ENCODE measurements at regions not wholly inside any gene's neighbourhood (a gene's known extent, or its start where the extent isn't known, plus 50 kb on each side); places are given as distances from the start of the nearest gene placed in this dataset.

DNA sequence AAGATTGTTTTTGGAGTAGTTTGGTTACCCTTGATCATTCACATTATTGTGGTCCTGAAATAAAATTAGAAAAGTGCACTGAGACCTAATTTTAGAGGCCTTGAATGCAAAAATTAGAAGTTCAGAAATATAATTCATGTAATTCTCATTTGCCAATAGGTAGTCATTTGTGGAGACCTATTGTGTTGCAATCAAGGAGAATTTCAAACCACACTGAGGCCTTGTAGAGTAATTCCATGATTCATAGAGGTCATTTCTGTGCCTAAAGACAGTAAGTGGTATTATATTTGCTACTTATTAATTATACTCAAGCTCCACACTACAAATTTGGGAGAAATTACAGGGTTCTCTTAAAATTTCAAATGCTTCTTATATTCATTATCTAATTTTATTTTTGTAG, 946.8 kb upstream of the POT1 start:
- ATAC-seq (ENCODE audit: low FRiP score) (no peak), DNase-seq (no peak)
- Histone ChIP-seq H3K4me1 (ENCODE audit: control insufficient read depth in 1 of 2, insufficient read depth in 2 of 2, low read length in 2 of 2) (no peaks in the 10 kb centered on the region), H3K4me3 (ENCODE audit: low read length in 2 of 2) (no peak overlapping the region), H3K27me3 (ENCODE audit: control insufficient read depth in 1 of 2, insufficient read depth in 2 of 2, low read length in 1 of 2) (no peaks in the 10 kb centered on the region), H3K9me3 (ENCODE audit: control insufficient read depth, low read length) (no peaks in the 10 kb centered on the region), H3K36me3 (ENCODE audit: control insufficient read depth in 1 of 2, insufficient read depth in 2 of 2, low read length in 1 of 2) (no peaks in the 10 kb centered on the region), H3K27ac (ENCODE audit: low read depth in 1 of 2, low read length in 2 of 2) (no peak overlapping the region)
- intact Hi-C loops (cut with DNase I), result no loop called here

DNA sequence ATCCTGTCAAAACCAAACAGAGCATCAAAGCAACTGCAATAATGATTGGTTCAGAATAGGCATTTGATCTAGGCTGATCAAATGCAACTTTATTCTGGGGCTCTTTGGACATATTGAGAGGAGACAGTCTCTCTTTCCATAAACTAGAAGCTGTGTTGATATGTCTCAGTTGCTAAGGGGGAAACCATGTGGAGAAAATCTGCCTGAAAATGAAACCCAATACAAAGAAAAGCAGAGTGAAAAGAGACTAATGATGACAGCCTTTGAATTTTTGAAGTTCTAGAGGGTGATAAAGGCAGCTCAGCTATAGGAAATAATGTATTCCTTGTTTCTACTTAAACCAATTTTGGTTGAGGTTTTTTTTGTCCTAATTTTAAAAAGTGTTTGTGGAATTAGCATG, 941.8 kb upstream of the POT1 start:
- no peaks in the 10 kb centered on the region for H3K9me3 ChIP-seq (ENCODE audit: control insufficient read depth, low read length)
- intact Hi-C loops (cut with DNase I), result no loop called here
- H3K27ac ChIP-seq (ENCODE audit: low read depth in 1 of 2, low read length in 2 of 2), result no peak overlapping the region
- H3K4me3 ChIP-seq (ENCODE audit: low read length in 2 of 2), result no peak overlapping the region
- H3K36me3 ChIP-seq (ENCODE audit: control insufficient read depth in 1 of 2, insufficient read depth in 2 of 2, low read length in 1 of 2), result no peaks in the 10 kb centered on the region
- H3K27me3 ChIP-seq (ENCODE audit: control insufficient read depth in 1 of 2, insufficient read depth in 2 of 2, low read length in 1 of 2), result no peaks in the 10 kb centered on the region
- no peaks in the 10 kb centered on the region for H3K4me1 ChIP-seq (ENCODE audit: control insufficient read depth in 1 of 2, insufficient read depth in 2 of 2, low read length in 2 of 2)
- ATAC-seq (ENCODE audit: low FRiP score), result no peak
- no peak for DNase-seq

DNA sequence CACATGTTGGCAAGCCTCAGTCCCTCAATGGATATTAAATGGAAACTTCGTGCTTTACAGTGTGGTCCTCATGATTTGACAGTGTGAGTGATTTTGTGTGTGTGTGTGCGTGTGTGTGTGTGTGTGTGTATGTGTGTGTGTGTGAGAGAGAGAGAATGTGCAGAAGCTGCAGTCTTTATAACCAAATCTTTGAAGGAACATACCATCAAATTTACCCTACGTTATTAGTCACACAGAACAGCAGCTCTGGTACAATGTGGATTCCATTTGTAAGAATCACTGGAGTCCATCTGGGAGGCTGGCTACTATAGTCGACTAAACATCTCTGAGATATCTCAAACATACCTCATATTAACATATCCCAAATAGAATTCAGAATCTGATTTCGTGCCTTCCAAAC, 928.0 kb upstream of the POT1 start:
- Histone ChIP-seq H3K4me1 (ENCODE audit: control insufficient read depth in 1 of 2, insufficient read depth in 2 of 2, low read length in 2 of 2) (no peaks in the 10 kb centered on the region), H3K36me3 (ENCODE audit: control insufficient read depth in 1 of 2, insufficient read depth in 2 of 2, low read length in 1 of 2) (no peaks in the 10 kb centered on the region), H3K27me3 (ENCODE audit: control insufficient read depth in 1 of 2, insufficient read depth in 2 of 2, low read length in 1 of 2) (no peaks in the 10 kb centered on the region), H3K4me3 (ENCODE audit: low read length in 2 of 2) (no peak overlapping the region), H3K27ac (ENCODE audit: low read depth in 1 of 2, low read length in 2 of 2) (no peak overlapping the region), H3K9me3 (ENCODE audit: control insufficient read depth, low read length) (no peaks in the 10 kb centered on the region)
- DNase-seq, result no peak
- 71 to 74% methylated on average over 5 of the region's 5 CpGs for WGBS, 2 donors
- intact Hi-C loops (cut with DNase I), result no loop called here
- no peak for ATAC-seq (ENCODE audit: low FRiP score)

DNA sequence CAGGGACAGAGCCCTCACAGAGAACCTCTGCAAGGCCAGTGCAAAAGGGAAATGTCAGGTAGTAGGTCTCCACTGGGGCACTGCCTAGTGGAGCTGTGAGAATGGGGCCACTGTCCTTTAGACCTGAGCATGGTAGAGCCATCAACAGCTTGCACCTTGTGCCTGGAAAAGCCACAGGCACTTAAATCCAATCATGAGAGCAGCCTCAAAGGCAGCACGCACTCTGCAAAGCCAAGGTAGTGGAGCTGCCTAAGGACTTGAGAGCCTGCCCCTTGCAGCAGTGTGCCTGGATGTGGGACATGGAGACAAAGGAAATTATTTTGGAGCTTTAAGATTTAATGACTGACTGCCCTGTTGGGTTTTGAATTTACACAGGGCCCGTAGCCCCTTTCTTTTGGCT, 918.5 kb upstream of the POT1 start:
- Histone ChIP-seq H3K4me3 (ENCODE audit: low read length in 2 of 2) (no peak overlapping the region), H3K4me1 (ENCODE audit: control insufficient read depth in 1 of 2, insufficient read depth in 2 of 2, low read length in 2 of 2) (no peaks in the 10 kb centered on the region), H3K27me3 (ENCODE audit: control insufficient read depth in 1 of 2, insufficient read depth in 2 of 2, low read length in 1 of 2) (no peaks in the 10 kb centered on the region), H3K36me3 (ENCODE audit: control insufficient read depth in 1 of 2, insufficient read depth in 2 of 2, low read length in 1 of 2) (no peaks in the 10 kb centered on the region), H3K27ac (ENCODE audit: low read depth in 1 of 2, low read length in 2 of 2) (no peak overlapping the region), H3K9me3 (ENCODE audit: control insufficient read depth, low read length) (peaks cover 6% of the 10 kb centered on the region)
- intact Hi-C loops (cut with DNase I), result no loop called here
- WGBS, 2 donors, result 32 to 72% methylated on average over 2 of the region's 2 CpGs
- ATAC-seq (ENCODE audit: low FRiP score), result no peak
- no peak for DNase-seq

DNA sequence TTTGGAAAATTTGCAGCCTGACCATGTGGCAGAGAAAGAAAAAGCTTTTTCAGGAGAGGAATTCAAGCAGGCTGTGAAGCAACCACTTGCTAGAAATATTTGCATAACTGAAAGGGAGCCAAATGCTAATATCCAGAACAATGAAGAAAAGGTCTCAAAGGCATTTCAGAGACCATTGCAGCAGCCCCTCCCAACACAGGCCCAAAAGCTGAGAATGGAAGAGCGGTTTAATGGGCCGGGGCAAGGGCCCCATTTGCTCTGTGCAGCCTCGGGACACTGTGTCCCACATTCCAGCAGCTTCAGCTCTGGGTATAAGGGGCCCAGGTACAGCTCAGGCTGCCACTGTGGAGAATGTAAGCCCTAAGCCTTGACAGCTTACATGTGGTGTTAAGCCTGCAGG, 918.1 kb upstream of the POT1 start:
- Histone ChIP-seq H3K4me3 (ENCODE audit: low read length in 2 of 2) (no peak overlapping the region), H3K27me3 (ENCODE audit: control insufficient read depth in 1 of 2, insufficient read depth in 2 of 2, low read length in 1 of 2) (no peaks in the 10 kb centered on the region), H3K27ac (ENCODE audit: low read depth in 1 of 2, low read length in 2 of 2) (no peak overlapping the region), H3K4me1 (ENCODE audit: control insufficient read depth in 1 of 2, insufficient read depth in 2 of 2, low read length in 2 of 2) (no peaks in the 10 kb centered on the region), H3K36me3 (ENCODE audit: control insufficient read depth in 1 of 2, insufficient read depth in 2 of 2, low read length in 1 of 2) (no peaks in the 10 kb centered on the region), H3K9me3 (ENCODE audit: control insufficient read depth, low read length) (peaks cover 6% of the 10 kb centered on the region)
- WGBS, 2 donors, result 49 to 53% methylated on average over 3 of the region's 3 CpGs
- DNase-seq (no peak), ATAC-seq (ENCODE audit: low FRiP score) (no peak)
- intact Hi-C loops (cut with DNase I), result no loop called here

DNA sequence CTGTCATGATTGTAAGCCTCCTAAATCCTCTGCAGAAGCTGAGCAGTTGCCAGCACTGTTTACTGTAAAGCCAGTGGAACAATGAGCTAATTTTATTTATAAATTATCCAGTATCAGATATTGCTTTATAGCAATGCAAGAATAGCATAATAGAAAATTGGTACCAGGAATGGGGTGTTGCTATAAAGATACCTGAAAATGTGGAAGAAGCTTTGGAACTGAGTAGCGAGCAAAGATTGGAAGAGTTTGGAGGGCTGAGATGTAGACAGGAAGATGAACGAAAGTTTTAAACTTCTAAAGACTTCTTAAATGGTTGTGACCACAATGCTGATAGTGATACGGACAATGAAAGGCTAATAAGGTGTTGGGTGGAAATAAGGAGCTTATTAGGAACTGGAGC, 917.4 kb upstream of the POT1 start:
- Histone ChIP-seq H3K36me3 (ENCODE audit: control insufficient read depth in 1 of 2, insufficient read depth in 2 of 2, low read length in 1 of 2) (no peaks in the 10 kb centered on the region), H3K27me3 (ENCODE audit: control insufficient read depth in 1 of 2, insufficient read depth in 2 of 2, low read length in 1 of 2) (no peaks in the 10 kb centered on the region), H3K4me3 (ENCODE audit: low read length in 2 of 2) (no peak overlapping the region), H3K27ac (ENCODE audit: low read depth in 1 of 2, low read length in 2 of 2) (no peak overlapping the region), H3K9me3 (ENCODE audit: control insufficient read depth, low read length) (peaks cover 6% of the 10 kb centered on the region), H3K4me1 (ENCODE audit: control insufficient read depth in 1 of 2, insufficient read depth in 2 of 2, low read length in 2 of 2) (no peaks in the 10 kb centered on the region)
- intact Hi-C loops (cut with DNase I), result no loop called here
- DNase-seq, result no peak
- no peak for ATAC-seq (ENCODE audit: low FRiP score)
- WGBS, 2 donors, result 77 to 88% methylated on average over 3 of the region's 3 CpGs

DNA sequence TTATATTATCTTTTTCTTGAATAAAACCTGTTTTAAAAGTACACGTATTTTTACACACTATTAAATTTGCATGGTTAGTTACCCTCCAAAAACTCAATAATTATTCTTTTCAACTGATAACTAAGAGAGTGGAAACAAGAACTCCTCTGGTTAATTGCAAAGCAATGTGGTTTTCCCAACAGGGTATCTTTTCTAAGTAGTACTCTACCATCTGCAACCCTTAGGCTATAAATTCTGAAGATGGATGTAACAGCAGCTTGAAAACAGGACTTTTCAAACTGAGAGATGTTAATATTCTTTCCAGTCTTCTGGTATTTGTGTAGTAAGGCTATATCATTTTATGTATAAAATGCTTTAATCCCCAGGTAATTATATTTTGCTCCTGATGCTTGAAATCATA, 916.1 kb upstream of the POT1 start:
- H3K36me3 ChIP-seq (ENCODE audit: control insufficient read depth in 1 of 2, insufficient read depth in 2 of 2, low read length in 1 of 2), result no peaks in the 10 kb centered on the region
- no peaks in the 10 kb centered on the region for H3K4me1 ChIP-seq (ENCODE audit: control insufficient read depth in 1 of 2, insufficient read depth in 2 of 2, low read length in 2 of 2)
- intact Hi-C loops (cut with DNase I), result no loop called here
- no peaks in the 10 kb centered on the region for H3K27me3 ChIP-seq (ENCODE audit: control insufficient read depth in 1 of 2, insufficient read depth in 2 of 2, low read length in 1 of 2)
- no peak for ATAC-seq (ENCODE audit: low FRiP score)
- peaks cover 6% of the 10 kb centered on the region for H3K9me3 ChIP-seq (ENCODE audit: control insufficient read depth, low read length)
- H3K27ac ChIP-seq (ENCODE audit: low read depth in 1 of 2, low read length in 2 of 2), result no peak overlapping the region
- no peak for DNase-seq
- no peak overlapping the region for H3K4me3 ChIP-seq (ENCODE audit: low read length in 2 of 2)
- WGBS, 2 donors, result 71 to 78% methylated on average over 1 of the region's 1 CpG

DNA sequence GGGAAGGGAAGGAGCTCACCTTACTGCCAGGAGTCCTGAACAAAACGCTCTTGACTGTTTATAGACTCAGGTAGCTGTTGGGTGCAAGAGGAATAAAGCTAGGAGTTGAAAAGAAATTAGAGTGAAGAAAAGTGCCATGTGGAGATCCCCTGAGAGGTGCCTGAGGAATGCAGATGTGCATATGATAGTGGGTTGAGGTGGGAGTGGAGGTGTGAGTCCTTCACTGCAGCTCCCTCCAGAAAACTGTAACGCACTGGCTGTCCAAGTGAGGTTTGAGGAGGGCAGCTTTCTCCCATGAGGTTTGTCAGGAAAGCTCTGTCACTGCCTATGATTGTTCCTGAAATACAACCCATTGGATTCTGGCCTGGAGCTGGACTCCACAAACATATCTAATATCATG, 904.8 kb upstream of the POT1 start:
- 51 to 56% methylated on average over 2 of the region's 2 CpGs for WGBS, 2 donors
- DNase-seq (no peak), ATAC-seq (ENCODE audit: low FRiP score) (no peak)
- Histone ChIP-seq H3K27me3 (ENCODE audit: control insufficient read depth in 1 of 2, insufficient read depth in 2 of 2, low read length in 1 of 2) (no peaks in the 10 kb centered on the region), H3K27ac (ENCODE audit: low read depth in 1 of 2, low read length in 2 of 2) (no peak overlapping the region), H3K36me3 (ENCODE audit: control insufficient read depth in 1 of 2, insufficient read depth in 2 of 2, low read length in 1 of 2) (no peaks in the 10 kb centered on the region), H3K9me3 (ENCODE audit: control insufficient read depth, low read length) (no peaks in the 10 kb centered on the region), H3K4me1 (ENCODE audit: control insufficient read depth in 1 of 2, insufficient read depth in 2 of 2, low read length in 2 of 2) (no peaks in the 10 kb centered on the region), H3K4me3 (ENCODE audit: low read length in 2 of 2) (no peak overlapping the region)
- intact Hi-C loops (cut with DNase I), result no loop called here

DNA sequence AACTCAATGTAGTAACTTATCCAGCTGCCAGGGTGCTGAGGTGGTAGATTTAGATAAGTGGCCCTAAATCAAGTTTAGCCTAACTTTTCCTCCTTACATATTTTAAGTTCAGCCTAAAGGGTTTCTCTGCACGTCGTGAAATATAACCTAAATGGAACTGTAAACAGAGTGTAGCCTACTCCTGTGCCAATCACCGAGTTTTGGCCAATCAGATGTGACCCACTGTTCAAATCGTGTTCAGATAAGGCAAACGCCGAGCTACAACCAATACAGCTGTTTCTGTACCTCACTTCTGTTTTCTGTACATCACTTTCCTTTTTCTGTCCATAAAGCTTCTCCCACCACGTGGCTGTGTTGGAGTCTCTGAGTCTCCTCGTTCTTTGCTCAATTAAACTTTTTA, 904.2 kb upstream of the POT1 start:
- H3K4me1 ChIP-seq (ENCODE audit: control insufficient read depth in 1 of 2, insufficient read depth in 2 of 2, low read length in 2 of 2), result no peaks in the 10 kb centered on the region
- H3K9me3 ChIP-seq (ENCODE audit: control insufficient read depth, low read length), result no peaks in the 10 kb centered on the region
- DNase-seq (no peak), ATAC-seq (ENCODE audit: low FRiP score) (no peak)
- H3K27ac ChIP-seq (ENCODE audit: low read depth in 1 of 2, low read length in 2 of 2), result no peak overlapping the region
- intact Hi-C loops (cut with DNase I), result no loop called here
- H3K27me3 ChIP-seq (ENCODE audit: control insufficient read depth in 1 of 2, insufficient read depth in 2 of 2, low read length in 1 of 2), result no peaks in the 10 kb centered on the region
- no peak overlapping the region for H3K4me3 ChIP-seq (ENCODE audit: low read length in 2 of 2)
- WGBS, 2 donors, result 73 to 79% methylated on average over 8 of the region's 8 CpGs
- no peaks in the 10 kb centered on the region for H3K36me3 ChIP-seq (ENCODE audit: control insufficient read depth in 1 of 2, insufficient read depth in 2 of 2, low read length in 1 of 2)

DNA sequence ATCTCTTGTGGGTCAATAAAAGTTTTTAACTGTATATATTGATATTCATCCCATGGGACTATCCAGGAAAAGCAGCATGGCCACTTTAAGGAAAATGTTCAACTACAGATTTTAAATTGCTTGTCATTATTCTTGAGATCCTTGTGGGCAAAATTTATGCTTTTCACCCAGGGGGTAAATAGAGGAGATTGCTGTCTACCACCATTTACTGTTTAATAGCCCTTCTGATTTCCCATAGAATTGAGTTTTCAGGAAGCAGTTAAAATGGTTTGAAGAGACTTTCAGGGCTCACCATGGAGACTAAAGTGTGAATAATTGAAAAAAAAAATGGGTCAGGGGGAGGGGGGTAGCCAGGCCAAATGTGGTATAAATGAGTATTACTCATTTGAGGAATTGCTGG, 901.1 kb upstream of the POT1 start:
- Histone ChIP-seq H3K36me3 (ENCODE audit: control insufficient read depth in 1 of 2, insufficient read depth in 2 of 2, low read length in 1 of 2) (no peaks in the 10 kb centered on the region), H3K27me3 (ENCODE audit: control insufficient read depth in 1 of 2, insufficient read depth in 2 of 2, low read length in 1 of 2) (no peaks in the 10 kb centered on the region), H3K27ac (ENCODE audit: low read depth in 1 of 2, low read length in 2 of 2) (no peak overlapping the region), H3K4me3 (ENCODE audit: low read length in 2 of 2) (no peak overlapping the region), H3K9me3 (ENCODE audit: control insufficient read depth, low read length) (no peaks in the 10 kb centered on the region), H3K4me1 (ENCODE audit: control insufficient read depth in 1 of 2, insufficient read depth in 2 of 2, low read length in 2 of 2) (no peaks in the 10 kb centered on the region)
- DNase-seq, result no peak
- no peak for ATAC-seq (ENCODE audit: low FRiP score)
- intact Hi-C loops (cut with DNase I), result no loop called here

Data from aorta (tissue), 5 donors.